Right ventricle myocardium inferior (tissue), 1 donor: ENCODE measurements at regions not wholly inside any gene's neighbourhood (a gene's known extent, or its start where the extent isn't known, plus 50 kb on each side); places are given as distances from the start of the nearest gene placed in this dataset.

ENCODE experiments used
- ATAC-seq: fragments of 200-7000 bp; cut with Tn5 transposase; one replicate; pipeline ENCODE4 v1.9.1; 2020; ENCODE audit warnings: mild to moderate bottlenecking, moderate library complexity
- DNase-seq: peaks from one replicate; pipeline ENCODE4 v3.0.0; 2021; ENCODE audit errors: missing footprints
- intact Hi-C: fragments of 100-400 bp; cut with DNase I; formaldehyde crosslinking; loops from one replicate; pipeline ENCODE4 v1.11.0; 2022
- donor health status: DM: no; HTN: yes; CAD: no; lungs with severe emphysema.

GRCh38 chr14:48435221-48435620 is 759.8 kb upstream of the MDGA2 start:
- intact Hi-C loops: no loop called here
- ATAC-seq: no peak
- DNase-seq: no peak

- intact Hi-C loops: no loop called here
- ATAC-seq (no peak), DNase-seq (no peak)
Observed at GRCh38 chr14:48430805-48431204, 755.4 kb upstream of the MDGA2 start.

DNA sequence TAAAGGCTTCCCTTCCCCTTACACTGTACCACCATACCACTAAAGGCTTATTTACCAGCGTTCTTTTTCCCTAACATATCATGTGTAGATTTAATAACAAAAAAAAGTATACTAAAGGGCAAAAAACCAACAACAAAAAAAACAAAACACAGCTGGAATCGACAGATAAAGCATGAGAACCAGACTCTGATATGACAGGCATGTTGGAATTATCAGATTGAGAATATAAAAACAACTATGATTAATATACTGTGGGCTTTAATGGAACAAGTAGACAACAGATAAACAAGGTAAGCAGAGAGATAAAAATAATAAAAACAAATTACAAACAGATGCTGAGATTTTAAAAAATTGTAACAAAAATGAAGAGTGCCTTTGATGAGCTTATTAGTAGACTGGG is 754.1 kb upstream of the MDGA2 start:
- ATAC-seq: no peak
- DNase-seq: no peak
- intact Hi-C loops: no loop called here

DNA sequence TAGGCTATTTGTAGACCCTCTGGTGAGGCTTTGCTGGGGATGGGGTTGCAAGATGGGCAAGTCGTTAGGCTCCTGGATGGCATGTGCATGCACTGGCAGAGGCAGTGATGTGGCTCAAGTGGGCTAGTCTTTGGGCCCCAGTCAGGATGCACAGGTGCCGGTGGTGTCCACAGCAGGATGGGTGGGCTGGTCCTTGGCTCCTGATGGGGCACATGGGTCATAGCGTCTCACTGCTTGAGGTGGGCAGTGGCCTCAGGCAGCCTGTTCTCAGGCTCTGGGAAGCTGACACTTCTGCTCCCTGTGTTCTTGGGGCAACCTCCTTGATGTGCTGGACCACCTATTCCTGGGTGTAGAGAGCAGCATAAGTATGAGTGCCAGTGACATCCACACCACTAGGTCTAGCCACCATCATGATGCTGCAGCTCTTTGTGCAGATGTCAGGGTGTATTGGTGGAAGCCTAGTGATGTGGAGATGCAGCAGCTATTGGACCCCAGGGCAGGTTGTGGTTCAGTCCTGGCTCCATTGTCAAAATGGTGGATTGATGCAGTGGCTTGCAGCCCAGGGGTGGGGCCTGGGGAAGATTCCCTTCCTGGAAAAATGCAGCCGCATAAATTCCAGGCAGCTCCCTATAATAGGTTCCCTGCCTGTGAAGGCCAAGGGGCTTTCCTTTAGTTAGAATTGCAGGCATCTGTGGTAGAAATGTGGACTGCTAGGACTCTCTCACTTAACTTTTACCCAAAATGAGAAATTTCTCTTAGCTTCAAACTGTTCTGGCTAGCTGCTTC is 742.5 kb upstream of the MDGA2 start:
- intact Hi-C loops: no loop called here
- DNase-seq: no peak
- no peak for ATAC-seq

GRCh38 chr14:48401321-48401720 is 725.9 kb upstream of the MDGA2 start:
- intact Hi-C loops: no loop called here
- no peak for DNase-seq

GRCh38 chr14:48398675-48399282 is 723.4 kb upstream of the MDGA2 start:
- DNase-seq (no peak), ATAC-seq (no peak)
- intact Hi-C loops: no loop called here

More at GRCh38 chr14:48401321-48401720, 725.9 kb upstream of the MDGA2 start:
- no peak for ATAC-seq

GRCh38 chr14:48391661-48392060 is 716.3 kb upstream of the MDGA2 start:
- no peak for DNase-seq
- ATAC-seq: no peak
- intact Hi-C loops: no loop called here

DNA sequence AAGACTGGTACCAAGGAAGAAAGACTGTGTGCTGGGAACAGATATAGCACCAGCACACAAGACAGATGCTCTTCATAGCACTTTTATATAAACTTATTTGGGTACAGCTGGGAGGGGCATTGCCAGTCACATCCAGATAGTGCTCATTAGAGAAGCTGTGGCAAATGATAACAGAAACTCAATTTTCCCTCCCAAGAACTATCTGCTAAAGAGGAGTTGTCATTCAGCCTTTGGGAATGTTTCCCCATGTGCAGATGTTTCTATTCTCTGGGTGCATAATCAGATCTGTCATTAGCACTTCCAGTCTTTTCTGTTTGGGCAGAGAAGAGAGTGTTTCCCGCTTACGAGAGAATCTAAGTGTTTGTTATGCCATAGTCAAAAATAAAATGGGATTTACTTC is 714.9 kb upstream of the MDGA2 start:
- no peak for DNase-seq
- intact Hi-C loops: no loop called here
- no peak for ATAC-seq

GRCh38 chr14:48384821-48385220 is 709.4 kb upstream of the MDGA2 start:
- intact Hi-C loops: no loop called here
- ATAC-seq (no peak), DNase-seq (no peak)

DNA sequence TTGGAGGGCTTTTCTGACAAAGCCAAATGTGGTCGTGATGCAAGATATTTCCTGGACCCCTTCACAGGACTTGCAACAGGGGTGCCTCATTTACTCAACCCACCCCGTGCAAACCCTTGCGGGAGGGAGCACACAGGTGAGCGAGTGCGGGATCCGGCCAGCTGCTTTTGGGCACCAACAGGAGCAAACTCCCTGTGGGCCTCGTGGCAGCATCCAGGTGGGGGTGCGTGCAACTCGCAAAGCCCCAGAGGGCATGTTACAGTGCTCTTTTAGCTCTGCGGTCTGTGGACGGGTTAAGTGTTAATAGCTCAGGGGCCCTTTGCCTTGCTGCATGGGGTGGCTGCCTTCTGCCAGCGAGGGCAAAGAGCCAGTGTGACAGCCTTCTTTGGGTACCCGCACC is 707.6 kb upstream of the MDGA2 start:
- ATAC-seq: no peak
- no peak for DNase-seq
- intact Hi-C loops: no loop called here

DNA sequence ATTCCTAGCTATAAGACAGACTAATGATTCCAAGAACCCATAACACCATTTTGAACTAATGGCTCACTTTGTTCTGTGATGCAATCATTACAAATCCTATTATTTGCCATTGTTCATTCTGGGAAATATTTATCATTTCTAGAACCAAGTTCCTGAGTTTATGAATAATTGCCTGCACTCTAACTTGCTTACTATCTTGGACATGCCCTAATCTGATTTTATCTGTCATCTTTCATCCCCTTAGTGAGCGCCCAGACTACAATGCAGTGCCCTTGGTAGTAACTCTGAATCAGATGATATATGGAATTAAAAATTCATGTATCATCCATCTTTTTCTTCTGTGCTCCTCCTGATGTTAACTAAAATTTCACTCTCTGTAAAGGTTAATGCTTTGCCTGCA is 703.1 kb upstream of the MDGA2 start:
- no peak for DNase-seq
- intact Hi-C loops: no loop called here
- no peak for ATAC-seq

- DNase-seq (no peak), ATAC-seq (no peak)
- intact Hi-C loops: no loop called here
Observed at GRCh38 chr14:48373981-48374380, 698.6 kb upstream of the MDGA2 start.

DNA sequence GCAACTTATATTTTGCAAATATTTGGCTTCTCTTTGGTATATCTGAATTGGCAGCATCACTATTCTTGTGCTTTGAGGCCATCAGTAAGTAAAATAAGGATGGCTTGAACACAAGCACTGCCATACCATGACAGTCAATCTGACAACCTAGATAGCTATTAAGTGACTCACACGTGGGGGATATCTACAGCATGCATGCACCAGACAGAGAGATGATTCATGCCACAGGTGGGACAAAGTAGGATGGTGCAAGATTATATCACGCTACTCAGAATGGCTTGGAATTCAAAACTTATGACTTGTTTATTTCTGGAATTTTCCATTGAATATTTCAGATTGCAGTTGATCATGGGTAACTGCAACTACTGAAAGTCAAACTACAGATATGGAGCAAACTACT is 675.6 kb upstream of the MDGA2 start:
- ATAC-seq: no peak
- intact Hi-C loops: no loop called here
- no peak for DNase-seq

- intact Hi-C loops: no loop called here
- DNase-seq: no peak
- no peak for ATAC-seq
Observed at GRCh38 chr14:48349689-48350088, 674.3 kb upstream of the MDGA2 start.

DNA sequence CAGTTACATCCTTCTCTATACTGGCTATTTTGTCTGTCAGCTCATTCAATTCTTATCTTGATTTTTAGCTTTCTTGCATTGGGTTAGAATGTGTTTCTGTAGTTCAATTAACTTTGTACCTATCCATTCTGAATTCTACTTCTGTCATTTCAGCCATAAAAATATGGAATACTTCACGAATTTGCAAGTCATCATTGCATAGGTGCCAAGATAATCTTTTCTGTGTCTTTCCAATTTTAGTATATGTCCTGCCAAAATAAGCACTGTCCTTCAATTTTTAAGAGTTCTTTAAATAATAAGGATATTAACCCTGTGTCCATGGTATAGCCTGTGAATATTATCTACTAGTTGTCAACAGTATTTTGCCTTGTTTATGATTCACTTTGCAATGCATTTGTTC is 665.7 kb upstream of the MDGA2 start:
- no peak for ATAC-seq
- intact Hi-C loops: no loop called here
- DNase-seq: no peak

DNA sequence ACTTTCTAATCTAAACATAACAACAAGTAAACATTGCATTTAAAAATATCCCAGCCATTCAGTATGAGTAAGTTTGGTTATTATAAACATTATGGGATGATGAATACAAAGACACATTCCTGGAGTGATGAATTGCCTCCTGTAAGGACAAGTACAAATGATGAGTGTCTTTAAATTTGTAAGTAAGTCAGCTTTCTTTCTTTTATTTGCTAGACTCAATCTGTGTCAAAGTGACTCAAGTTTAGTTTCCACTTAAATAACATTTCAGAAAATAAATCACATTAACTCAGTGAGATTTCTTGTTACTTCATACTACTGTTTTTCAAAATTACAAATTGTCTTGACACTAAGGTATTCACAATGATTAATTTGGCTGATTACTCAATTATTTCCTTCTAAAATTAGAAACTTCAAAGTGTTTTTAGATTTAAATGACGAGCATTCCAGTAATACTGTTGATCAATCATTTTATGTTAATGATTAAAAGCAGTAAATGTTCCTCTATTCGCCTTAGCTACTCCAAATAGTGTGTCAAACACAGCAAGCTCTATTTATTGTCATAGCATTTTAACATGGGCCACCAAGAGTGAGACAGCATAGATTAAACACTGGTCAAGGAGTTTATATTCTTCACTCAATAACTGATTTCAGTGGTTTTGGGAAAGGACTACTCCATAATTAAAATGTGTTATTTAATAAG is 658.0 kb upstream of the MDGA2 start:
- no peak for DNase-seq
- intact Hi-C loops: no loop called here
- no peak for ATAC-seq

DNA sequence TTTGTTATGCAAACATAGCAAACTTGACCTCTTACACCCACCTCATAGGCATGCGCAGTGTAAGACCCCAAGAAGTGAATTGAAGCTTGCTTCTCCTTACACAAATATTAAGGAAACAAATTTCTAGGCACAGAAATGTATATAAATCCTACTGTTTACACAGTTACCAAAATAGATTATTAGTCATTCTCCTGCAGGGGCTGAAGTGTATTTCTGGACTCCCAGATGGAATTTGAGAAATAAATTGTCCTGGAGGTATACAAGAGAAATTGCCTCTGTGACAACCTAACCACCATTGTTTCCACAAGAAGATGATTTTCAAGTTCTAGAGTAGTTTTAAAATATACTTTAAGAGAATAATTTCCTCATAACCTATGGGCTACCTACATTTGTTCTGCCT is 656.0 kb upstream of the MDGA2 start:
- intact Hi-C loops: no loop called here
- DNase-seq: no peak
- no peak for ATAC-seq

DNA sequence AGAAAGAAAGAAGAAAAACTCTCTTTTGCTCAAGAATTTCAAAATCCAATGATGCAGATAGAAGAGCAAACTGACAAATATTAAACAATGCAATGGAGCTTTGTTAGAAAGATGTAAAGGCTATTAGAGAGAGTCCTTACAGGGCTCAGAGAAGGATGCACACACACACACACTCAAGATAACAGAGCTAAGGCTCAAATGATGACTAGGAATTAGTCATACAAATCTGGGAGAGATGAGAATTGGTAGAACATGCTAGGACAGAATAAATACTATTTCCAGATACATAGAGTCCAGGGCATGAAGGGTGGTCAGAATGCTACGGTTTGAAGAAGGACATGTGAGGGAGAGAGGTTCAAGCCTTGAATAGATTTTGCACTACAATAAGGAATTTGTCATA is 650.1 kb upstream of the MDGA2 start:
- ATAC-seq: no peak
- intact Hi-C loops: no loop called here
- DNase-seq: no peak

GRCh38 chr14:48323665-48324064 is 648.3 kb upstream of the MDGA2 start:
- intact Hi-C loops: no loop called here
- no peak for DNase-seq
- ATAC-seq: no peak

DNA sequence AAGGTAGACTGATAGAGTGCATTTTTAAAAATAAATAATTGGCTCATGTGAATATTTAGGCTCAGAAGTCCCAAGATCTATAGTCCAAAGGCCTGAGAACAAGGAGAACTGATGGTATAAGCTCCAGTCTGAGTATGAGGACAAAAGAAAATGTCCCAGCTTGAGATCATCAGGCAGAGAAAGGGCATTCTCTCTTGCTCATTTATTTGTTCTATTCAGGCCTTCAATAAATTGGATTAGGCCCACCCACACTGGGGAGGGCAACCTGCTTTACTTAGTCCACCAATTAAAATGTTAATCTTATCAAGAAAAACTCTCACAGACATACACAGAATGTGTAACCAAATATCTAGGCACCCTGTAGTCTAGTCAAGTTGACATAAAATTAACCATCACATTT is 644.4 kb upstream of the MDGA2 start:
- intact Hi-C loops: no loop called here
- ATAC-seq (no peak), DNase-seq (no peak)
